ENCODE measurements at regions not wholly inside any gene's neighbourhood (a gene's known extent, or its start where the extent isn't known, plus 50 kb on each side); places are given as distances from the start of the nearest gene placed in this dataset.

GRCh38 chr14:87087881-87088280 is 905.1 kb downstream of the GALC start:
- TF ChIP-seq, protein P1, sequence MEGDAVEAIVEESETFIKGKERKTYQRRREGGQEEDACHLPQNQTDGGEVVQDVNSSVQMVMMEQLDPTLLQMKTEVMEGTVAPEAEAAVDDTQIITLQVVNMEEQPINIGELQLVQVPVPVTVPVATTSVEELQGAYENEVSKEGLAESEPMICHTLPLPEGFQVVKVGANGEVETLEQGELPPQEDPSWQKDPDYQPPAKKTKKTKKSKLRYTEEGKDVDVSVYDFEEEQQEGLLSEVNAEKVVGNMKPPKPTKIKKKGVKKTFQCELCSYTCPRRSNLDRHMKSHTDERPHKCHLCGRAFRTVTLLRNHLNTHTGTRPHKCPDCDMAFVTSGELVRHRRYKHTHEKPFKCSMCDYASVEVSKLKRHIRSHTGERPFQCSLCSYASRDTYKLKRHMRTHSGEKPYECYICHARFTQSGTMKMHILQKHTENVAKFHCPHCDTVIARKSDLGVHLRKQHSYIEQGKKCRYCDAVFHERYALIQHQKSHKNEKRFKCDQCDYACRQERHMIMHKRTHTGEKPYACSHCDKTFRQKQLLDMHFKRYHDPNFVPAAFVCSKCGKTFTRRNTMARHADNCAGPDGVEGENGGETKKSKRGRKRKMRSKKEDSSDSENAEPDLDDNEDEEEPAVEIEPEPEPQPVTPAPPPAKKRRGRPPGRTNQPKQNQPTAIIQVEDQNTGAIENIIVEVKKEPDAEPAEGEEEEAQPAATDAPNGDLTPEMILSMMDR (IDR thresholded peaks at IDR 0.05) = no peak
- TF ChIP-seq POLR2AphosphoS5 (IDR thresholded peaks at IDR 0.05) = no peak
- TF ChIP-seq POLR2A (IDR thresholded peaks at IDR 0.05) = no peak

Measured in breast epithelium (tissue), 3 donors.